Liver (tissue), 3 donors: ENCODE measurements at regions not wholly inside any gene's neighbourhood (a gene's known extent, or its start where the extent isn't known, plus 50 kb on each side); places are given as distances from the start of the nearest gene placed in this dataset.

Experiments used
- CTCF ChIP-seq: fragments of 150-350 bp; IDR thresholded peaks from 2 replicates; pipeline ENCODE4 v1.5.1; 2017; ENCODE audit warnings: improper control_type of control experiment, low read depth, low read length; ENCODE audit not compliant: missing input control
- HNF4A ChIP-seq, 2 donors: conservative IDR thresholded peaks; 2 replicates each; pipeline ENCODE4 v1.6.1; 2016; ENCODE audit warnings: antibody characterized with exemption in 2 of 2, mild to moderate bottlenecking in 2 of 2
- JUND ChIP-seq, 2 donors: IDR thresholded peaks; 2 replicates each; pipeline ENCODE4 v1.6.1; 2016; ENCODE audit warnings: antibody characterized with exemption in 2 of 2
- RAD21 ChIP-seq, 2 donors: IDR thresholded peaks; 2 replicates each; pipeline ENCODE4 v1.6.1; 2016; ENCODE audit warnings: antibody characterized with exemption in 2 of 2, mild to moderate bottlenecking in 2 of 2
- SP1 ChIP-seq: IDR thresholded peaks from 2 replicates; pipeline ENCODE4 v1.6.1; 2018; ENCODE audit warnings: antibody characterized with exemption, mild to moderate bottlenecking
- TAF1 ChIP-seq: conservative IDR thresholded peaks from 2 replicates; pipeline ENCODE4 v1.6.1; 2016; ENCODE audit warnings: antibody characterized with exemption, mild to moderate bottlenecking
- ZBTB33 ChIP-seq: IDR thresholded peaks from 2 replicates; pipeline ENCODE4 v1.6.1; 2016; ENCODE audit warnings: antibody characterized with exemption
- donor health status: healthy.
- donor health status: healthy.

GRCh38 chr12:76948879-76949278 lies 70.1 kb upstream of the CSRP2 start:
- TF ChIP-seq RAD21 (IDR thresholded peaks at IDR 0.05): no peak
- TF ChIP-seq TAF1: no peak
- TF ChIP-seq ZBTB33: no peak
- TF ChIP-seq CTCF: no peak
- no peak for TF ChIP-seq SP1
- TF ChIP-seq HNF4A (conservative IDR thresholded peaks at IDR 0.05): no peak
- no peak for TF ChIP-seq JUND (IDR thresholded peaks at IDR 0.05)
